HepG2 (cell line): ENCODE measurements at regions not wholly inside any gene's neighbourhood (a gene's known extent, or its start where the extent isn't known, plus 50 kb on each side); places are given as distances from the start of the nearest gene placed in this dataset.

ENCODE experiments used
- ELF4 ChIP-seq: sonication (generic); formaldehyde crosslinking; IDR thresholded peaks from 2 replicates; pipeline ENCODE4 v1.5.0; 2020; ENCODE audit warnings: missing genetic modification reagents, mild to moderate bottlenecking, moderate library complexity, borderline replicate concordance
- HMG20B ChIP-seq: conservative IDR thresholded peaks from 2 replicates; pipeline ENCODE4 v1.6.1; 2016; ENCODE audit warnings: missing genetic modification reagents, missing compliant biosample characterization
- NFE2L1 ChIP-seq: sonication (generic); formaldehyde crosslinking; IDR thresholded peaks from 2 replicates; pipeline ENCODE4 v1.4.0; 2020; ENCODE audit warnings: missing genetic modification reagents, mild to moderate bottlenecking, borderline replicate concordance
- POLR2AphosphoS5 ChIP-seq: IDR thresholded peaks from 2 replicates; pipeline ENCODE4 v1.6.1; 2012; ENCODE audit warnings: low read depth, low read length
- SMC3 ChIP-seq: IDR thresholded peaks from 2 replicates; pipeline ENCODE4 v1.6.1; 2011; ENCODE audit warnings: low read length, improper control_type of control experiment
- SYNCRIP ChIP-seq: fragments of 200-400 bp; formaldehyde crosslinking; IDR thresholded peaks from 2 replicates; pipeline ENCODE4 v1.6.1; 2018; ENCODE audit warnings: mild to moderate bottlenecking, low read depth, low read length; ENCODE audit not compliant: insufficient read depth
- TCF7L2 ChIP-seq: IDR thresholded peaks from 2 replicates; pipeline ENCODE4 v1.6.1; 2011; ENCODE audit warnings: mild to moderate bottlenecking, low read depth, low read length, moderate library complexity
- ZBTB38 ChIP-seq: sonication (generic); formaldehyde crosslinking; IDR thresholded peaks from 2 replicates; pipeline ENCODE4 v1.5.1; 2020; ENCODE audit warnings: mild to moderate bottlenecking, missing genetic modification reagents
- TF ChIP-seq, protein P1 (sequence below): sonication (generic); formaldehyde crosslinking; IDR thresholded peaks from 2 replicates; pipeline ENCODE4 v1.5.0; 2020; ENCODE audit warnings: mild to moderate bottlenecking, missing genetic modification reagents, borderline replicate concordance
- TF ChIP-seq, protein P2 (sequence below): sonication (generic); formaldehyde crosslinking; IDR thresholded peaks from 2 replicates; pipeline ENCODE4 v1.4.0; 2020; ENCODE audit warnings: mild to moderate bottlenecking, missing genetic modification reagents, borderline replicate concordance

DNA sequence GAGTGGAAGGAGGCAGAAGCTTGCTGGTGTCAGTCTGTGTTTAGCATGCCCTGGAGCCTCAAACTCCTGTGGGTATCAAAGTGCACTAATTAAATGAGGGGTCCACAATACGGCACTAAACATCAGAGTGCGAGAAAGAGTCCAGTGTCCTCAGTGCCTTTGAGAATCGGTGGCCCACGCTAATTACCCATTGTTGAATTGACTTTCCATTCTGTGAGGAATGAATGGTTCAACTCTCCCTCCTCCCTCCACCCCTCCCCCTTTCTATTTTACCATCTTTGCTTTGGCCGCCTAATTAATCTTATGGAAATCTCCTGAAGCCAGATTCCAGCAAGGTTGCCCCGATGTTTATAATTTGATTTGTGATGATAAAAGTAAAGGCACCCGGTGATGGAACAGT is 217.8 kb downstream of the TFEC start:
- TF ChIP-seq HMG20B (CRISPR knock-in tag) = no peak
- TF ChIP-seq NFE2L1 (CRISPR knock-in tag) = no peak
- TF ChIP-seq TCF7L2 = no peak
- TF ChIP-seq SYNCRIP = no peak
- no peak for TF ChIP-seq SMC3
- TF ChIP-seq ELF4 = no peak
- no peak for TF ChIP-seq POLR2AphosphoS5
- no peak for TF ChIP-seq ZBTB38
- TF ChIP-seq, protein P1, sequence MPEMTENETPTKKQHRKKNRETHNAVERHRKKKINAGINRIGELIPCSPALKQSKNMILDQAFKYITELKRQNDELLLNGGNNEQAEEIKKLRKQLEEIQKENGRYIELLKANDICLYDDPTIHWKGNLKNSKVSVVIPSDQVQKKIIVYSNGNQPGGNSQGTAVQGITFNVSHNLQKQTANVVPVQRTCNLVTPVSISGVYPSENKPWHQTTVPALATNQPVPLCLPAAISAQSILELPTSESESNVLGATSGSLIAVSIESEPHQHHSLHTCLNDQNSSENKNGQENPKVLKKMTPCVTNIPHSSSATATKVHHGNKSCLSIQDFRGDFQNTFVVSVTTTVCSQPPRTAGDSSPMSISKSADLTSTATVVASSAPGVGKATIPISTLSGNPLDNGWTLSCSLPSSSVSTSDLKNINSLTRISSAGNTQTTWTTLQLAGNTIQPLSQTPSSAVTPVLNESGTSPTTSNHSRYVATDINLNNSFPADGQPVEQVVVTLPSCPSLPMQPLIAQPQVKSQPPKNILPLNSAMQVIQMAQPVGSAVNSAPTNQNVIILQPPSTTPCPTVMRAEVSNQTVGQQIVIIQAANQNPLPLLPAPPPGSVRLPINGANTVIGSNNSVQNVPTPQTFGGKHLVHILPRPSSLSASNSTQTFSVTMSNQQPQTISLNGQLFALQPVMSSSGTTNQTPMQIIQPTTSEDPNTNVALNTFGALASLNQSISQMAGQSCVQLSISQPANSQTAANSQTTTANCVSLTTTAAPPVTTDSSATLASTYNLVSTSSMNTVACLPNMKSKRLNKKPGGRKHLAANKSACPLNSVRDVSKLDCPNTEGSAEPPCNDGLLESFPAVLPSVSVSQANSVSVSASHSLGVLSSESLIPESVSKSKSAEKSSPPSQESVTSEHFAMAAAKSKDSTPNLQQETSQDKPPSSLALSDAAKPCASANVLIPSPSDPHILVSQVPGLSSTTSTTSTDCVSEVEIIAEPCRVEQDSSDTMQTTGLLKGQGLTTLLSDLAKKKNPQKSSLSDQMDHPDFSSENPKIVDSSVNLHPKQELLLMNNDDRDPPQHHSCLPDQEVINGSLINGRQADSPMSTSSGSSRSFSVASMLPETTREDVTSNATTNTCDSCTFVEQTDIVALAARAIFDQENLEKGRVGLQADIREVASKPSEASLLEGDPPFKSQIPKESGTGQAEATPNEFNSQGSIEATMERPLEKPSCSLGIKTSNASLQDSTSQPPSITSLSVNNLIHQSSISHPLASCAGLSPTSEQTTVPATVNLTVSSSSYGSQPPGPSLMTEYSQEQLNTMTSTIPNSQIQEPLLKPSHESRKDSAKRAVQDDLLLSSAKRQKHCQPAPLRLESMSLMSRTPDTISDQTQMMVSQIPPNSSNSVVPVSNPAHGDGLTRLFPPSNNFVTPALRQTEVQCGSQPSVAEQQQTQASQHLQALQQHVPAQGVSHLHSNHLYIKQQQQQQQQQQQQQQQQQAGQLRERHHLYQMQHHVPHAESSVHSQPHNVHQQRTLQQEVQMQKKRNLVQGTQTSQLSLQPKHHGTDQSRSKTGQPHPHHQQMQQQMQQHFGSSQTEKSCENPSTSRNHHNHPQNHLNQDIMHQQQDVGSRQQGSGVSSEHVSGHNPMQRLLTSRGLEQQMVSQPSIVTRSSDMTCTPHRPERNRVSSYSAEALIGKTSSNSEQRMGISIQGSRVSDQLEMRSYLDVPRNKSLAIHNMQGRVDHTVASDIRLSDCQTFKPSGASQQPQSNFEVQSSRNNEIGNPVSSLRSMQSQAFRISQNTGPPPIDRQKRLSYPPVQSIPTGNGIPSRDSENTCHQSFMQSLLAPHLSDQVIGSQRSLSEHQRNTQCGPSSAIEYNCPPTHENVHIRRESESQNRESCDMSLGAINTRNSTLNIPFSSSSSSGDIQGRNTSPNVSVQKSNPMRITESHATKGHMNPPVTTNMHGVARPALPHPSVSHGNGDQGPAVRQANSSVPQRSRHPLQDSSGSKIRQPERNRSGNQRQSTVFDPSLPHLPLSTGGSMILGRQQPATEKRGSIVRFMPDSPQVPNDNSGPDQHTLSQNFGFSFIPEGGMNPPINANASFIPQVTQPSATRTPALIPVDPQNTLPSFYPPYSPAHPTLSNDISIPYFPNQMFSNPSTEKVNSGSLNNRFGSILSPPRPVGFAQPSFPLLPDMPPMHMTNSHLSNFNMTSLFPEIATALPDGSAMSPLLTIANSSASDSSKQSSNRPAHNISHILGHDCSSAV = no peak
- TF ChIP-seq, protein P2, sequence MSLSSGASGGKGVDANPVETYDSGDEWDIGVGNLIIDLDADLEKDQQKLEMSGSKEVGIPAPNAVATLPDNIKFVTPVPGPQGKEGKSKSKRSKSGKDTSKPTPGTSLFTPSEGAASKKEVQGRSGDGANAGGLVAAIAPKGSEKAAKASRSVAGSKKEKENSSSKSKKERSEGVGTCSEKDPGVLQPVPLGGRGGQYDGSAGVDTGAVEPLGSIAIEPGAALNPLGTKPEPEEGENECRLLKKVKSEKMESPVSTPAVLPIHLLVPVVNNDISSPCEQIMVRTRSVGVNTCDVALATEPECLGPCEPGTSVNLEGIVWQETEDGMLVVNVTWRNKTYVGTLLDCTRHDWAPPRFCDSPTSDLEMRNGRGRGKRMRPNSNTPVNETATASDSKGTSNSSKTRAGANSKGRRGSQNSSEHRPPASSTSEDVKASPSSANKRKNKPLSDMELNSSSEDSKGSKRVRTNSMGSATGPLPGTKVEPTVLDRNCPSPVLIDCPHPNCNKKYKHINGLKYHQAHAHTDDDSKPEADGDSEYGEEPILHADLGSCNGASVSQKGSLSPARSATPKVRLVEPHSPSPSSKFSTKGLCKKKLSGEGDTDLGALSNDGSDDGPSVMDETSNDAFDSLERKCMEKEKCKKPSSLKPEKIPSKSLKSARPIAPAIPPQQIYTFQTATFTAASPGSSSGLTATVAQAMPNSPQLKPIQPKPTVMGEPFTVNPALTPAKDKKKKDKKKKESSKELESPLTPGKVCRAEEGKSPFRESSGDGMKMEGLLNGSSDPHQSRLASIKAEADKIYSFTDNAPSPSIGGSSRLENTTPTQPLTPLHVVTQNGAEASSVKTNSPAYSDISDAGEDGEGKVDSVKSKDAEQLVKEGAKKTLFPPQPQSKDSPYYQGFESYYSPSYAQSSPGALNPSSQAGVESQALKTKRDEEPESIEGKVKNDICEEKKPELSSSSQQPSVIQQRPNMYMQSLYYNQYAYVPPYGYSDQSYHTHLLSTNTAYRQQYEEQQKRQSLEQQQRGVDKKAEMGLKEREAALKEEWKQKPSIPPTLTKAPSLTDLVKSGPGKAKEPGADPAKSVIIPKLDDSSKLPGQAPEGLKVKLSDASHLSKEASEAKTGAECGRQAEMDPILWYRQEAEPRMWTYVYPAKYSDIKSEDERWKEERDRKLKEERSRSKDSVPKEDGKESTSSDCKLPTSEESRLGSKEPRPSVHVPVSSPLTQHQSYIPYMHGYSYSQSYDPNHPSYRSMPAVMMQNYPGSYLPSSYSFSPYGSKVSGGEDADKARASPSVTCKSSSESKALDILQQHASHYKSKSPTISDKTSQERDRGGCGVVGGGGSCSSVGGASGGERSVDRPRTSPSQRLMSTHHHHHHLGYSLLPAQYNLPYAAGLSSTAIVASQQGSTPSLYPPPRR = no peak
